IMR-90 (cell line): ENCODE measurements at regions not wholly inside any gene's neighbourhood (a gene's known extent, or its start where the extent isn't known, plus 50 kb on each side); places are given as distances from the start of the nearest gene placed in this dataset.

Experiments
- CTCF ChIP-seq: conservative IDR thresholded peaks from 2 replicates; pipeline ENCODE4 v1.5.1; 2012; ENCODE audit warnings: mild to moderate bottlenecking, low read depth, low read length, improper control_type of control experiment
- ELK1 ChIP-seq: fragments of 150-350 bp; IDR thresholded peaks from 2 replicates; pipeline ENCODE4 v1.6.1; 2016; ENCODE audit warnings: low read depth, mild to moderate bottlenecking, low read length, moderate library complexity, borderline replicate concordance
- MAFK ChIP-seq: IDR thresholded peaks from 2 replicates; pipeline ENCODE4 v1.6.1; 2012; ENCODE audit warnings: low read depth, low read length, improper control_type of control experiment
- MXI1 ChIP-seq: IDR thresholded peaks from 2 replicates; pipeline ENCODE4 v1.6.1; 2012; ENCODE audit warnings: low read depth, mild to moderate bottlenecking, low read length, moderate library complexity, borderline replicate concordance
- NFE2L2 ChIP-seq: fragments of 150-350 bp; IDR thresholded peaks from 2 replicates; pipeline ENCODE4 v1.6.1; 2016; ENCODE audit warnings: low read depth, mild to moderate bottlenecking, low read length
- POLR2A ChIP-seq: IDR thresholded peaks from 2 replicates; pipeline ENCODE4 v1.6.1; 2012; ENCODE audit warnings: mild to moderate bottlenecking, low read depth, low read length
- RAD21 ChIP-seq: IDR thresholded peaks from 2 replicates; pipeline ENCODE4 v1.6.1; 2012; ENCODE audit warnings: low read length, improper control_type of control experiment
- RCOR1 ChIP-seq: IDR thresholded peaks from 2 replicates; pipeline ENCODE4 v1.6.1; 2012; ENCODE audit warnings: mild to moderate bottlenecking, low read length, improper control_type of control experiment; ENCODE audit not compliant: insufficient replicate concordance
- RFX5 ChIP-seq: IDR thresholded peaks from 2 replicates; pipeline ENCODE4 v1.8.0; 2012; ENCODE audit warnings: low read depth, mild to moderate bottlenecking, low read length, moderate library complexity
- USF2 ChIP-seq: fragments of 150-350 bp; IDR thresholded peaks from 2 replicates; pipeline ENCODE4 v1.6.1; 2017; ENCODE audit warnings: mild to moderate bottlenecking, antibody characterized with exemption, low read length, low read depth

GRCh38 chr10:21423850-21424249 lies 101.6 kb downstream of the SKIDA1 start:
- TF ChIP-seq CTCF = no peak
- TF ChIP-seq RAD21 = no peak
- TF ChIP-seq ELK1 = no peak
- no peak for TF ChIP-seq RCOR1
- TF ChIP-seq MXI1 = no peak
- no peak for TF ChIP-seq POLR2A
- TF ChIP-seq RFX5 = no peak
- TF ChIP-seq MAFK = no peak
- TF ChIP-seq NFE2L2 = no peak
- TF ChIP-seq USF2 = no peak
